ENCODE measurements at regions not wholly inside any gene's neighbourhood (a gene's known extent, or its start where the extent isn't known, plus 50 kb on each side); places are given as distances from the start of the nearest gene placed in this dataset.
A peak's percentile ranks its signal among the peaks of the same experiment; 100 is the strongest.
"Not testable (repeated sequence)": the region's sequence is repeated elsewhere in the genome, so short reads cannot be mapped to it uniquely, and the experiment has no call there.

DNA sequence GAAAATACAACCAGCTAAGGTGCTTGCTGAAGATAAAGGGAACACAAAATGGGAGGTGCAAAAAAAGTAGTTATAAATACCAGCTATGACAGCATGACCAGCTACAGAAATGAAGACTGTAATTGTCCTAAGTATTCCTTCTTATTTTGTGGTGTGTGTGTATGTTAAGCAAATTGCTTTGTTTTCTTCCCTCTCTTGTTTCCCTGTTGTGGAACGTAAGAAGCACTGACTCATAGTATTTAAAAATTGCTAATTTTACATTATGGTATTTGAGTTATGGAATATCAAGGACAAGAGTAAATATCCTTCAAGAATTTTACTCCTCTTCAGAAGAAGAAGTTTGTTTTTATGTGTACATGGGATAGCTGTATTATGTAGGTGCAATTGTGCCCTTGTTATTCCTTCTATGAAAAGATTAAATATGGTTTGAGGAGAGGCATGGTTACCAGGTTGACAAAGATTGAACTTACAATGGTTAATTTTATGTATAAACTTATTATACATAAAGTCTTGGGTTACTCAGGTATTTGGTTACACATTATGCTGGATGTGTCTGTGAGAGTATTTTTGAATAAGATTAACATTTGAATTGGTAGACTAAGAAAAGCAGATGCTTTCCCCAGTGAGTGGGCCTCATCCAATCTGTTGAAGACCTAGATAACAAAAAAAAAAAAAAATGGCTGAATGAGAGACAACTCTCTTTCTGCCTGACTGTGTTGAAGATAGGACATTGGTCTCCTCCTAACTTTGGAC is 1132.1 kb upstream of the ALCAM start:
- DNase-seq (ENCODE audit: low spot score), result no peak

DNA sequence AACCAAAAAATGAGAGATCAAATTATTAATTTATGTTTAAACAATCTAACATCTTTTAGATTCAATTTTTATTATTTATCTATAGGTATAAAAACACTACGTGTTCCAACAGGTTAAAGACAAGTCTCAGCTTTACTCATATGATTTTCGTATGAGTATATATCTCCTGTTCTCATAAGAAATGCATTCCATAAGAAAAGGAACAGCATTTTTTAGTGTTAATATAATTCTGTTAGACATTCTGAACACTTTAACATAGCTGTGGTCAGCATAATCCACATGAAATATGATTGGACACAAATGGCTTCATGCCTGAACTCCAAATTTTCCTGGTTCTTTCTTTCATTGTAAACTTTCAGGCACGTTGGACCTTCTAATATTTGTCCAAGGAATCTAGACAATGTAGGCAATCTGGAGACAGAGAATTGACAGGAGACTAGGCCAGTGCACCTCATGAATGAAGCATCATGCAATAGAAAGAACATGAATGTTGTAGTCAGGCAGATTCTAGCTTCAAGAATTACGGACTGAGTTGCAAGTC is 1122.0 kb upstream of the ALCAM start:
- no peak for DNase-seq (ENCODE audit: low spot score)

DNA sequence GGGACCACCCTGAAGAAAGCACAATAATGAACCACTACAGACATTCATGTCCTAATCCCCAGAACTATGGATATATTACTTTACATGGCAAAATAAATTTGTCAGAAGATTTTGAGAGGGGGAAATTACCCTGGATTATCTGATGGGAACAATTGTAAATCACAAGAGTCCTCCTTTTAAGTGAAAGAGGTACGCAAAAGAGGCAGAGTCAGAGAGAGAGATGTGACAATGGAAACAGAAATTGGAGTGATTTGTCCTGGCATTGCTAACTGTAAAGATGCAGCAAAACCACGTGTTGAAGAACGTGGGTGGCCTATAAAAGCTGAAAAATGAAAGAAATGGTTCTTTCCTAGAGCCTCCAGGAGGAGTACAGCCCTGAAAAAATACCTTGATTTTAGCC is 1121.4 kb upstream of the ALCAM start:
- no peak for DNase-seq (ENCODE audit: low spot score)

DNA sequence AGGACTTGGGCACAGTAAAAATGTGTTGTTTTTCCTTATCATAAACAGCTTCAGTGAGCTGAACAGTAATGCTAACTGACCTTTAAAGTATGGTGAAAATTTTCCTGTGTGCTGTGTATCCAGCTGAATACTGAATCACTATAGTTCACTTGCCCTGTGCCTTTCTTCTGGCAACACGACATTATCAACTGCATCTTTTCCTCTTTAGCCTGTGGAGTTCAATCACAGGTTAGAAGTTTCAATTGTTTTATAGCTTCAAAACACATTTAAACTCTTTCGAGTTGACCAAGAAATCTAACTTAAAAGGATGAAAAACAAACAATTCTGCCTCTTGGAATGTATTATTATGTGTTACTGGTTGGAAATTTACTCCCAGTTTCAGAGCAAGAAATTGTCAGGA is 1120.7 kb upstream of the ALCAM start:
- DNase-seq (ENCODE audit: low spot score), result no peak

DNA sequence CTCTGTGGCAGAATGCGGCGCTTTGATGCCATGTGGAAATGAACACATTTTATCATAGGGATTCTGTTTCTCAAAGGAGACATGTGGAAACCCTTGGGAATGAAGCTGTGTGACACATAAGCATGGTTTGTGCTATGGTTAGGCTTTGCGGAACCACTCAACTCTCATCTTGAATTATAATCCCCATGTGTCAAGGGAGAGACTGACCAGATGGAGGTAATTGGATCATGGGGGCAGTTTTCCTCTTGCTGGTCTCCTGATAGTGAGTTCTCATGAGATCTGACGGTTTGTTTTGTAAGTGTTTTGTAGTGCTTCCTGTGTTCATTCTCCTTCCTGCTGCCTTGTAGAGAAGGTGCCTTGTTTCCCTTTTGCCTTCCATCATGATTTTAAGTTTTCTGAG is 1109.2 kb upstream of the ALCAM start:
- DNase-seq (ENCODE audit: low spot score), result peak; percentile 99

DNA sequence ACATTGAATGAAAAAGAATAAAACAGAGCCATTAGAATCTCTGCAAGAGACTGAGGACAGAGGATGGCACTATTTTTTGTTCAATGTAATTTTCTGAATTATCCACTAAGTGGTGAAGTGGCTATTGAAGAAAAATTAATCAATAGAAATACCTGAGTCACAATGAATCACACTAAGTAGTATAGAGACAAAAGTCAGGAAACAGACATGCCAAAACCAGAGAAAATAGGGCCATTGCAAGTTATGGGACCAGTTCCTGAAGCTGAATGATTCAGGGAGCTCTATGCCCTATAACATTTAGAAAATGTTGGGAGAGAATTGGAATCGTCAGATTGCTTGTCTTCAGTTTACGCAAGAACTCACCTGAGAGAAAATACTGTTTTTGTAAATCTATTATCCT is 1103.2 kb upstream of the ALCAM start:
- no peak for DNase-seq (ENCODE audit: low spot score)

DNA sequence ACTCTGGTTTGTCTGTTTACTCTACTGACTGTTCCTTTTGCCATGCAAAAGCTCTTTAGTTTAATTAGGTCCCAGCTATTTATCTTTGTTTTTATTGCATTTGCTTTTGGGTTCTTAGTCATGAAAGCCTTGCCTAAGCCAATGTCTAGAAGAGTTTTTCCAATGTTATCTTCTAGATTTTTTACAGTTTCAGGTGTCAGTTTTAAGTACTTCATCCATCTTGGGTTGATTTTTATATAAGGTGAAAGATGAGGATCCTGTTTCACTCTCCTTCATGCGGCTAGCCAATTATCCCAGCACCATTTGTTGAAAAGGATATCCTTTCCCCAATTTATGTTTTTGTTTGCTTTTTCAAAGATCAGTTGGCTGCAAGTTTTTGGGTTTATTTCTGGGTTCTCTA is 1100.5 kb upstream of the ALCAM start:
- DNase-seq (ENCODE audit: low spot score), result not testable (repeated sequence)

DNA sequence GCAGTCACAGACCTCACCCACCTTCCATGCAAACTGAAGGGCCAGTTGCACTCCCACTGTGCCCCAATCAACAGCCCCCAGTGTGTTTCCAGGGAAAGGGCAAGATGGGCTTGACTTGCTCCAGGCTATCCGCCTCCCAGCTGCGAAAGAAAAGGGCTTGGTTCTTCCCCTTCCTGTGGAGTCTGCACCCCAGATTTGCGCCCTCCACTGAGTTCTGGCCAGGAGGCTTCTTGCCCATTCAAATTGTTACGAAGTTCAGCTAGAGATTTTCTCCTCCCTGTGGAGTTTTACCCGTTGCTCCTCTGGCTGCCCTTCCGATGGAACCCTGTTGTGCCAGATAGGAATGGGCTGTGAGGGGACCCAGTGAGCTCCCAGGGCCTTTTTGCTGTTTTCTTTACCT is 1096.9 kb upstream of the ALCAM start:
- DNase-seq (ENCODE audit: low spot score), result no peak

DNA sequence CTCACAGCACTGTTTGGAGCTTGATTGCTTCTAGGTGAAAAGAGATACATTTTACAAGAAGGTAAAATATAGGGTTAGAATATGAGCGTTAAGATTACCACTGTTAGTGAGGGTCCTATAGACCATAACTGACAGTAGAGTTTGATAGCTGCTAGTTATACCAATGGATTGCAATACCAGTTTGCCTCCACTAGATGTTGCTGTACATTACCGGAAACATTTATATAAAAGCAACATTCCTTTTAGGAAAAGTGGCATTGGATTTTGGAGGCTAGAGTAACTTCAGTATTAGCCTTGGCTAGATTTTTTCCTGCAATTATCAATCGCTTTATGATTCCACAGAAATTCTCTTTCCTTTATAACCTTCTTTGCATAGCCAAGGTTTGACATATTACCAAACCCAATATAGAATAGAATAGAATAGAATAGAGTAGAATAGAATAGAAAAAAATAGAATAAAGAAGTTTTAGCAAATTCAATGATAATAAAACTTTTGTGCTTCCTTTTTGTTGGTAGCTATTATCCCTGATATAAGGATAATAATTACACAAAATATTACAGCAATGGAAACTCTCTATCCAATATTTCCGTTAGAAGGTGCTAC is 1093.6 kb upstream of the ALCAM start:
- peak; percentile 15 for DNase-seq (ENCODE audit: low spot score)

DNA sequence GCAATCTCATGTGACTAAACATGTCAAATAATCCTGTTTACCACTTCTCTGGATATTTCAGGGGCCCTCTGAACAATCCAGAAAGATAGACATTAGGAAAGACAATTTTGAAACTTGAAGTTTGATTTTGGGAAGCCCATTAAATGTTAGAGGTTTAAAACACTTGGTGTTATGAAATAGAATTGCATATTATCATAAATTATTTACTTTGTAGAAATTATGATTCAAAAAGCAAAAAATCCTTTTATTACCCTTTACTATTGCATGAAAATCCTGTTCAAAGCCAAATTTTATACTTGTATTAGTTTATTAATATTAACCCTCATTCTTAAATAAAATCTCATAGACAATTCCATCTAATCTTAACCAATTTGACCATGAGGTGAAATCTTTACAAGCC is 1091.5 kb upstream of the ALCAM start:
- DNase-seq (ENCODE audit: low spot score), result no peak

DNA sequence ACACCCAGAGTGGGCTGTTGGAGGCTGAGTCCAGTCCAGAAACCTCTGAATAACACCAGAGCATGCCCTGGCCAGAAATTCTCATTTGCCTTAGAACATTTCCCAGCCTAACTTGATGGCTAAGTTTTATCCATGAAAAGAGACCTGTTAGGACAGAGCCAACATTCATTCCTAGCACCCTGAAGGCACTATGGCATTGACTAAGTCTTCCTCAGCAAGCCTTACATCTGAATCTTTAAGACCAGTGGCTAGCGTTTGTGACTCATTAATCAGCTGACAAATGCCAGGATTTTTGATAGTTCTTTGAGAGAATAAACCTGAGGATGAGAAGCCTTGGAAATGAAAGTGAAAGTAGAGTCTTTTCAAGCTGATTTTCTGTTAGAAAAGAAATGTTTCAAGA is 1087.1 kb upstream of the ALCAM start:
- no peak for DNase-seq (ENCODE audit: low spot score)

DNA sequence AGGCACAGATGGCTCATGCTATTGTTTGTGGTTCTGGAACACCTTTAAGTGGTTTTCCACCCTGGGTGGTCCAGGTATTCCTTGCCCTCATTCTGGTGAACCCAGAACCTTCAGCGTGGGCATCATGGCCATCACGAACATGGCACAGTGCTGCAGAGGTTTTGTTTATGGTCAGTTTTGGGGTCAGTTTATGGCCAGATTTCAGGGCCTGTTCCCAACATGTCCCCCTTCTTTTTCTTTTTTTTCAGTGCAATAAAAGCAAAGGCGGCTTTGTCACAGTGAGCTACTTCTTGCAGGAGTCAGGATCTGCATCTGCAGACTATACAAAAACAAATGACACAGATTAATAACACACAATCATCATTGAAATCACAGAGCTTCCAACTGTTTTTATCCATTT is 1085.0 kb upstream of the ALCAM start:
- no peak for DNase-seq (ENCODE audit: low spot score)

DNA sequence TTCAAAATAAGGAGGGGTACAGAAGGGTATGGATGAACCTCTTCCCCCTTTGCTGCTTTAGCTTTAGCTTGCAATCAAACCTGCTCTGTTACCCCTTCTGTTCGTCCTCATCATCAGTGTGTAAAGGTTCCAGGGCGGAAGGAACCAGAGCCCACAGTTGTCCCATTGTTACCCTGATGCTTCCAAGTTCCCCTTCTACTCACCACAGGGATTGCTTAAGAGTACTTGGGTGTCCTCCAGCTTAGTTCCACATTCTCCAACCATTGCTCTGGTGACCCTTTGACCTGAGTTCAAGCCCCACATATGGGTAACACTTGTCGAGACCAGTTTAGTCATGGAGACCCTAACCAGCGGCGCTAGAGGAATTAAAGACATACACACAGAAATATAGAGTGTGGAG is 1080.1 kb upstream of the ALCAM start:
- DNase-seq (ENCODE audit: low spot score), result no peak

DNA sequence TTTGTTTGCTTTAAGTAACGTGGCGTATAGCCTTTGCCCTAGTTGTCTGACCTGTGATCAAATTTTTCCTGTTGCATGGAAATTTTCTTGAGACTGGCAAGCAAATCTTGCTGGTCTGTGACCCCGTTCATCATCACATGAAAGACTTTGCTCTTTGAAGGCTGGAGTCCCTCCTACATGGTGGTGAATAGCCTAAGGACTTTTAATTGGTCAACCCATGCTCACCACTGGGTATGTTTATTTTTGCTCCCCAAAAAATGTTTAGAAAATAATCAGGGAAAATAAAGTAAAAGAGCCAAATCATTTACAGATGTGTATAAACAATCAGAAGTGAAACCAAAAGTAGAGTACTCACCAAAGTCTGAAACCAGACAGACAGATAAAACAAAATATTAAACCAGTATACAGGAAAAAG is 1075.3 kb upstream of the ALCAM start:
- no peak for DNase-seq (ENCODE audit: low spot score)

DNA sequence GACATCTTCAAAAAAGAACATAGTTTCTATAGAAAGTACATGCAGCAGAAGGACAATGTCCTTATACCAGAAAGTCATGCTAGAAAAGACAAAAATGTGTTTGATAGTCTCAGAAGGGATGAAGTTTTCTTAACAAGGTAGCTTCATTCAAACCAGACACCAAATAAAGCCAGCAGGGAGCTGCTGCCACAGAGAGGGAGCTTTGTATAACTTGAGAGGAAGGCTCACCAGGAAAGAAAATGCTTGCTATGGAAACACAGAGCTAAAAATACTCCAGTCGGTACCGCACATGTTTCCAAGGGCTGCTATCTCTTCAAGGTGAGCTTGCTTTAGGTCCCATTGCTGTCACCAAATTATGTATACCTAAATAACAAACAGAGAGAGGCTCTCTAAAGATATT is 1074.8 kb upstream of the ALCAM start:
- DNase-seq (ENCODE audit: low spot score), result no peak

DNA sequence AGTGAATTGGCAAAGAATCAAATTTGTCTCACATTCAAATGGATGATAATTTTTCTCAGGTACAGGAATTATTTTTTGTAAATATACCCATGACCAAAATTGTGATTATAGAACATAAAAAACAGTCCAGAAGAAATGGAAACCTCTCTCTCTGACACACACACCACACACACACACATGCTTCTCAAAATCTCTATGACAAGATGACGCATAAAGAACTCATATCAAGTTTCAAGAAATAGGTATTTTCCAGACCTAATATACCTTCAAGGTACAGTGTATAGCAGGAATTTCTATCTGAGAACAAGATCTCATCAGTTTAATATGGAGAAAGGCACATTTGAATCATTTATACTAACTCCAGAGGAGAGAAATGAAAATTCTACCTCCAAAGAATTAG is 1069.1 kb upstream of the ALCAM start:
- DNase-seq (ENCODE audit: low spot score), result no peak

DNA sequence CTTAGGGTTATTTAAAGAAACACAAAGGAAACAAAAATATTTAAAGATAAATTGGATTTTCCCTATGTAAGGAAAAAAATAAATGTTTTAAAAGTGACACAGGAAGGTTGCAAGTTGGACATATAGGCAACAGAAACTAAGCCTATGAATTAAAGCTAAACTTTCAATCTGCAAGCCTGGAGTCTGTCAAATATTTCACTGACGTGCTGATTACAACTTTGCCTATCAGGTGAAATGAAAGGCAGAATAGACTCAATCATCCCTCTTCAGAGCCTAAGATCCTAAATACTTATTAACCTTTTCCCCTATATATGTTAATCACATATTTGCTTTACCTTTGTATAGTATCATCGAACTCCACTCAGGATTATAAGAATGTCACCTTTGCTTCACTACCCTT is 1068.0 kb upstream of the ALCAM start:
- DNase-seq (ENCODE audit: low spot score), result no peak

DNA sequence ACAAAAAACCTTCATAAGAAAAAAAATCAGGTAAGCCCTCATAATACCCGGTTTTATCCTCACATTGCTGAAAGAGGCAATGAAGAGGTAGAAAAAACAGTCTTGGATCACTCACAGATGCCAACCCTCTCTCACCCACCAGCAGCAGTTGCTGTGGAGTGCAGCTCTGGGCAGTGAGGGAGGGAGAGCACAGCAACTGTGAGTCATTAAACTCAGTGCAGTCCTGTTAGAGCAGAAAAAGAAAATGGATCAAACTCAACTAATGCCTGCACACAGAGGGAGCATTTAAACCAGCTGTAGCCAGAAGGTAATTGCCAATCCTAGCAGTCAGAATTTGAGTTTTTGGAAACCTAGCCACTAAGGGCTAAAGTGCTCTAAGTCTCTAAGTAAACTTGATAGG is 1050.6 kb upstream of the ALCAM start:
- DNase-seq (ENCODE audit: low spot score), result no peak

DNA sequence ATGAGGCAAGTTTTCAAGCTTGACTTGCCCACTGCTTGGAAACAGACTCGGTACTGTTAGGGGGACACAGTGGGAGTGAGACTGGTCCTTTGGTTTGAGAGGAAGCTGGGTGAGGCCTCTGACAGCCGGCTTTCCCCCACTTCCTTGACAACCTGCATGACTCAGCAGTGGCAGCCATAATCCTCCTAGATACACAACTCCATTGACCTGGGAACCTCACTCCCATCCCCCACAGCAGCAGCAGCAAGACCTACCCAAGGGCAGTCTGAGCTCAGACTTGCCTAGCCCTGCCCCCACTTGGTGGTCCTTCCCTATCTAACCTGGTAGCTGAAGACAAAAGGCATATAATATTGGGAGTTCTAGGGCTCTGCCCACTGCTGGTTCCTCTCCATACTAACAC is 1043.5 kb upstream of the ALCAM start:
- DNase-seq (ENCODE audit: low spot score), result no peak

DNA sequence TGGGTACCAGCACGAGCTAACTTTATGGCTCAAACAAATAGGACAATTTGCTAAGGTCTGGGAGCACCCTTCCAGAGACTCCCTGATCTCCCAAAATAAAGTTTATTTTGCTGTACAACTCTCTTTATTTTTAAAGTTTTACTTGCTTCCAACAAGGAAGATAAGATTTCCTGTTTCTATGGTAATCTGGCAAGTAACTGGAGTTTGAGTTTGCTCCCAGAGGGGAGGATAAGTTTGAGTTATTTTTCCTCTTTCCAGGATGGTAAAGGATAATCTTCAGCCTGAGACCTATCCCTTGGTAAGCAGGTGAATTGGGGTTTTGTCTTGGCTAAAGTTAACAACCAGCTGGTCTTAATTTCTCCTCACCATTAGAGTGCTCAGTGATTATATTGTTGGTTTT is 1019.4 kb upstream of the ALCAM start:
- DNase-seq (ENCODE audit: low spot score), result no peak

DNA sequence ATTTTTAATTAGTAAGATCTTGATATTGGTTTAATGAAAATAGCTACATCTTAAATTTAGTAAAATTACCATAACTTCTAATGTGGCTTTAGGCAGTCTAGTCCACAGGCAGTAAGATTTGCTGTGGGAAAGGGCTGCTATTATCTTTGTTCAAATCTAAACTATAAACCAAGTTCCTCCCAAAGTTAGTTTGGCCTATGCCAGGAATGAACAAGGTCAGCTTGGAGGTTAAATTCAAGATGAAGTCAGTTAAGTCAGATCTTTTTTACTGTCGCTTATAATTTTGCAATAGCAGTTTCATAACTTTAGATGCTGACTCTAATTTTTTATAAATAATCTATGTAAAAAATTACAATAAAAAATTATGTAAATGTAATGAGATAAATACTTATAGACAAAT is 1016.9 kb upstream of the ALCAM start:
- DNase-seq (ENCODE audit: low spot score), result no peak

DNA sequence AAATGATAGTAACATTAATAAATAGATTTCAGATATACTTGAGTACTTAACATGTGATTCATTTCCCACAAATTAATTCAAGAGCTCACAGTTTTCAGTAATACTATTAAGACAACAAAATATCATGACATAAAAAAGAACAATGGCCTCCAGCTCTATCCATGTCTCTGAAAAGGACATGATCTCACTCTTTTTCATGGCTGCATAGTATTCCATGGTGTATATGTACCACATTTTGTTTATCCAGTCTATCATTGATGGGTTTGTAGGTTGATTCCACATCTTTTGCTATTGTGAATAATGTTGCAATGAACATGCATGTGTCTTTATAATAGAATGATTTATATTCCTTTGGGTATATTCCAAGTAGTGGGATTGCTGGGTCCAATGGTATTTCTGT is 1012.8 kb upstream of the ALCAM start:
- DNase-seq (ENCODE audit: low spot score), result no peak

DNA sequence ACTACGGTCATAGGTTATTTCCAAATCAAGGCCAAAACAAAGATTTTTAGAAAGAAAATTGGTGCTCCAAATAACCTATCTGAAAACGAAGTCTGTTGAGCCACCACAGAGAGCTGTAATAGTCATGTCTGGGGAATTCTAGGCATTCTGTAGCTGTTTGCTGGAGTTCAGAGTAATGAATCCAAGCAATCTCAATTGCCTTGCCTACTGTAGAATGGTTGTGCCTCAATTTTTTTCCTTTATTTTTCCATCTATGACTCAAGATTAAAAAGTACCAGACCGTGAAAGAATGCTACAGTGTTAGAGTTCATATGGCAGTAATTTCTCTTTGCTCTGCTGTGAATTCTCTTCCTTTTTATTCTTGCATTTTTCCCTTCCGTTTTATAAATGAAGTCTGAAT is 1007.2 kb upstream of the ALCAM start:
- DNase-seq (ENCODE audit: low spot score), result no peak

DNA sequence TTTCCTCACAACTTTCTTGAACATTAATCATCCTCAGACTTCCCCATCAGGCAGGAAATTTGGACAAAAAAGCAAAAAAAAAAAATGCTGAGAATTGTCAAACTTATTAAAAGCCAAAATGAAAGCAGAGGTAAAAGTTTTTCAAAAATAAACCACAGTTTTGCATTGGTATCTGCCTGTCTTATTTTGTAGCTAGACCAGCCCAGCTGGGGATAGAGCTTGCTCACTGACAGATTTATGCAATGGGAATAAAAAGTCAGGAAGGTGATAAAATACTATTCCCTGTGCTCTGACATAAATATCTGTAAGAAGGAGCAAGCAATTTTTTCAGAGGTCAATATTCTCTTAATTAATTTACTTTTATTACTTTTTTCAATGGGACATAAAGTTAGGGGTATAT is 1006.7 kb upstream of the ALCAM start:
- no peak for DNase-seq (ENCODE audit: low spot score)
